Kidney (tissue), 13 donors: ENCODE measurements at regions not wholly inside any gene's neighbourhood (a gene's known extent, or its start where the extent isn't known, plus 50 kb on each side); places are given as distances from the start of the nearest gene placed in this dataset.

Source experiments
- DNase-seq, 5 donors: peaks; one replicate each; pipeline ENCODE4 v3.0.0-alpha.2; 2013 to 2020
- FAIRE-seq: peaks from 2 replicates; lab custom pipeline; 2012; peaks lifted over from hg19 to GRCh38; lab: Jason Lieb, UNC
- H3K27ac ChIP-seq, 2 donors: one replicate each; pipeline ENCODE4 v1.7.0; 2013; ENCODE audit warnings: low read depth in 2 of 2, low read length in 2 of 2, inconsistent platforms in 1 of 2
- H3K27me3 ChIP-seq: one replicate; pipeline ENCODE4 v1.7.1; 2013; ENCODE audit warnings: low read length, inconsistent platforms; ENCODE audit not compliant: control insufficient read depth, insufficient read depth
- H3K36me3 ChIP-seq, 3 donors: one replicate each; pipeline versions ENCODE4 v1.7.0 to v1.7.1; 2013; ENCODE audit warnings: low read length in 3 of 3, control low read depth in 1 of 3, inconsistent platforms in 1 of 3; ENCODE audit not compliant: insufficient read depth in 3 of 3, control insufficient read depth in 2 of 3
- H3K4me1 ChIP-seq, 3 donors: one replicate each; pipeline versions ENCODE4 v1.7.0 to v1.7.1; 2013; ENCODE audit warnings: low read length in 3 of 3, inconsistent platforms in 1 of 3, low read depth in 1 of 3; ENCODE audit not compliant: control insufficient read depth in 2 of 3, insufficient read depth in 2 of 3
- H3K4me3 ChIP-seq, 3 donors: one replicate each; pipeline versions ENCODE4 v1.7.0 to v1.8.1; 2013; ENCODE audit warnings: low read length in 3 of 3, control low read depth in 1 of 3, inconsistent platforms in 1 of 3
- H3K9ac ChIP-seq, 3 donors: one replicate each; pipeline versions ENCODE4 v1.7.0 to v1.7.1; 2013; ENCODE audit warnings: low read length in 3 of 3, control low read depth in 1 of 3, inconsistent platforms in 1 of 3
- H3K9me3 ChIP-seq, 3 donors: one replicate each; pipeline versions ENCODE4 v1.7.0 to v1.7.1; 2013; ENCODE audit warnings: low read length in 3 of 3, control low read depth in 1 of 3, inconsistent platforms in 1 of 3; ENCODE audit not compliant: control insufficient read depth in 2 of 3, insufficient read depth in 1 of 3
- intact Hi-C: fragments of 100-400 bp; cut with DNase I; formaldehyde crosslinking; loops from one replicate; pipeline ENCODE4 v1.11.1; 2022
- TF ChIP-seq, protein P1 (sequence below): IDR thresholded peaks from 3 replicates; pipeline ENCODE4 v1.5.1; 2012; ENCODE audit warnings: mild to moderate bottlenecking, moderate library complexity, borderline replicate concordance; ENCODE audit not compliant: insufficient read depth; ENCODE audit errors: extremely low read depth
- donor health status: control.
- donor health status: control.
- donor health status: control.
- donor health status: control.
- donor health status: control.
- donor health status: DM: yes; HTN: yes; CAD: no.
- donor health status: Normal renal cell carcinoma (clear cell type).

DNA sequence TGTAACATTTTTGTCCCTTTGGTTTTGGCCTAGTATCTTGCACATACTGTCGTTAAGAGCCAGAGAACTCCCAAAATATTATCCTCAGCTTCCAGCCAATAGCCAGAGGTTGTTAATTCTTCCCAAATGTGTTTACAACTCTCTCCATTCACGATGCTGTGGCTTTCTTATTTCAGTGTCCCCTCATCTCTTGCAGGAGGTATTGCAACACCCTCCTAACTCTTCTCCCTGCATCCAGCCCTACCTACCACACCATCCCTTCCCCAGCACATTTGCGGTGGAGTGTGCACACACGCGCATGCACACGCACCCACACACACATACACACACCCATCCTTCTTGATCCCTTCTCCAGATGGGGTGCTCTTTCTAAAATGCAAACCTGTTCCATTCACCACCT, 75.6 kb upstream of the LMO2 start:
- FAIRE-seq (no peak), DNase-seq (no peak)
- Histone ChIP-seq H3K4me3 (no peak overlapping the region), H3K27me3 (no peaks in the 10 kb centered on the region), H3K9ac (no peak overlapping the region), H3K27ac (no peak overlapping the region), H3K4me1 (peaks cover 0 to 4% (median 0%) of the 10 kb centered on the region in 3 donors), H3K9me3 (no peaks in the 10 kb centered on the region), H3K36me3 (no peaks in the 10 kb centered on the region)
- intact Hi-C loops, result no loop called here
- TF ChIP-seq, protein P1, sequence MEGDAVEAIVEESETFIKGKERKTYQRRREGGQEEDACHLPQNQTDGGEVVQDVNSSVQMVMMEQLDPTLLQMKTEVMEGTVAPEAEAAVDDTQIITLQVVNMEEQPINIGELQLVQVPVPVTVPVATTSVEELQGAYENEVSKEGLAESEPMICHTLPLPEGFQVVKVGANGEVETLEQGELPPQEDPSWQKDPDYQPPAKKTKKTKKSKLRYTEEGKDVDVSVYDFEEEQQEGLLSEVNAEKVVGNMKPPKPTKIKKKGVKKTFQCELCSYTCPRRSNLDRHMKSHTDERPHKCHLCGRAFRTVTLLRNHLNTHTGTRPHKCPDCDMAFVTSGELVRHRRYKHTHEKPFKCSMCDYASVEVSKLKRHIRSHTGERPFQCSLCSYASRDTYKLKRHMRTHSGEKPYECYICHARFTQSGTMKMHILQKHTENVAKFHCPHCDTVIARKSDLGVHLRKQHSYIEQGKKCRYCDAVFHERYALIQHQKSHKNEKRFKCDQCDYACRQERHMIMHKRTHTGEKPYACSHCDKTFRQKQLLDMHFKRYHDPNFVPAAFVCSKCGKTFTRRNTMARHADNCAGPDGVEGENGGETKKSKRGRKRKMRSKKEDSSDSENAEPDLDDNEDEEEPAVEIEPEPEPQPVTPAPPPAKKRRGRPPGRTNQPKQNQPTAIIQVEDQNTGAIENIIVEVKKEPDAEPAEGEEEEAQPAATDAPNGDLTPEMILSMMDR, result no peak

DNA sequence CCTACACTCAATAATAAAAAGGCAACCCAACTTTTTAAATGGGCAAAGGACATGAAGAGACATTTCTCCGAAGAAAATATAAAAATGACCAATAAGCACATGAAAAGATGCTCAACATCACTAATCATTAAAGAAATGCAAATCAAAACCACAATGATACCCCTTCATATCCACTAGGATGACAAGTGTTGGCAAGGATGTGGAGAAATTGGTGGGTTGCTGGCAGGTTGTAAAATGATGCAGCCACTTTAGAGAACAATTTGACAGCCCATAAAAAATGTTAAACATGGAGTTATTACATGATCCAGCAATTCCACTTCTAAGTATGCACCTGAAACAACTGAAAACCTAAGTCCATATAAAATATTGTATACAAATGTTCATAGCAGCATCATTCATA, 73.2 kb upstream of the LMO2 start:
- DNase-seq (no peak), FAIRE-seq (no peak)
- TF ChIP-seq, protein P1, result no peak
- no peaks in the 10 kb centered on the region for H3K9me3 ChIP-seq
- no peaks in the 10 kb centered on the region for H3K36me3 ChIP-seq
- no peaks in the 10 kb centered on the region for H3K27me3 ChIP-seq
- no peak overlapping the region for H3K27ac ChIP-seq
- no peak overlapping the region for H3K4me3 ChIP-seq
- no peak overlapping the region for H3K9ac ChIP-seq
- intact Hi-C loops, result no loop called here
- no peaks in the 10 kb centered on the region for H3K4me1 ChIP-seq

DNA sequence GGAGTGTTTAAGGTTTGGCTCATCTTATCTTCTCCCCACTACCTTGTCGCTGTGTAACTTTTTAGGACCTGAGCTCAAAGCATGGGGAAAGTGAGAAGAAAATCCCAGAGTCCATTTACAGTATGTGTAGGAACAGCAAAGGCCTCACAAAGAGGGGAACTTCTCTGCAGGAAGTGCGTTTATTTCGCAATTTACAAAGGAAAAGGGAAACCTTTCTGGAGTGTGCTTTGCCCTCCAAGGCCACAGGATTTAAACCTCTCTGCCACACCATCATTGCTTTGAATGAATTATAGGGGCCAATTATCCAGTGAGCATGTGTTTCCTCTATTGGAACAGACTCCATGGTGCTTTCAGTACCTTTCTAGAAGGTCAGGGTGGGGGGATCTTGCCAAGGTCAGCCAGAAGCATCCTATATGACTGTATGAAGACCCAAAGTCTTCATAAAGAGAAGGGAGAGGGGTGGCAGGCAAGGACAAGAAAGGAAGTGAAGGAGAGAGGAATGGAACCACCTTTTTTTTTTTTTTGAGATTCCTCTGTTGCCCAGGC, 68.1 kb upstream of the LMO2 start:
- TF ChIP-seq, protein P1, result no peak
- no peak overlapping the region for H3K27ac ChIP-seq
- intact Hi-C loops, result no loop called here
- no peak overlapping the region for H3K4me3 ChIP-seq
- no peak for FAIRE-seq
- no peaks in the 10 kb centered on the region for H3K27me3 ChIP-seq
- peak in 1 of 5 donors; percentile 14 for DNase-seq
- no peaks in the 10 kb centered on the region for H3K36me3 ChIP-seq
- no peaks in the 10 kb centered on the region for H3K4me1 ChIP-seq
- H3K9ac ChIP-seq, result no peak overlapping the region
- no peaks in the 10 kb centered on the region for H3K9me3 ChIP-seq
